ENCODE measurements at regions not wholly inside any gene's neighbourhood (a gene's known extent, or its start where the extent isn't known, plus 50 kb on each side); places are given as distances from the start of the nearest gene placed in this dataset.

GRCh38 chrX:9301836-9302235 is 163.0 kb upstream of the TBL1X start:
- no peaks in the 10 kb centered on the region for H3K27me3 ChIP-seq (ENCODE audit: control insufficient read depth, insufficient read depth, low read length)
- no peak overlapping the region for H3K4me3 ChIP-seq (ENCODE audit: low read depth, low read length)
- no peak for TF ChIP-seq CTCF (IDR thresholded peaks at IDR 0.05; ENCODE audit: insufficient read depth, low read length, poor library complexity, severe bottlenecking)

GRCh38 chrX:9302381-9302780 is 162.5 kb upstream of the TBL1X start:
- no peak for DNase-seq (ENCODE audit: low read depth)
- H3K4me3 ChIP-seq (ENCODE audit: low read depth, low read length) = no peak overlapping the region
- TF ChIP-seq CTCF (IDR thresholded peaks at IDR 0.05; ENCODE audit: insufficient read depth, low read length, poor library complexity, severe bottlenecking) = no peak

More at GRCh38 chrX:9301836-9302235, 163.0 kb upstream of the TBL1X start:
- H3K36me3 ChIP-seq (ENCODE audit: control insufficient read depth, insufficient read depth, low read length) = no peaks in the 10 kb centered on the region
- DNase-seq (ENCODE audit: low read depth) = no peak

GRCh38 chrX:9308426-9308825 is 156.4 kb upstream of the TBL1X start:
- Histone ChIP-seq H3K36me3 (ENCODE audit: control insufficient read depth, insufficient read depth, low read length) (no peaks in the 10 kb centered on the region), H3K27me3 (ENCODE audit: control insufficient read depth, insufficient read depth, low read length) (no peaks in the 10 kb centered on the region)
- TF ChIP-seq CTCF (IDR thresholded peaks at IDR 0.05; ENCODE audit: insufficient read depth, low read length, poor library complexity, severe bottlenecking) = no peak

More at GRCh38 chrX:9302381-9302780, 162.5 kb upstream of the TBL1X start:
- H3K27me3 ChIP-seq (ENCODE audit: control insufficient read depth, insufficient read depth, low read length) = no peaks in the 10 kb centered on the region
- no peaks in the 10 kb centered on the region for H3K36me3 ChIP-seq (ENCODE audit: control insufficient read depth, insufficient read depth, low read length)

GRCh38 chrX:9310616-9311015 is 154.2 kb upstream of the TBL1X start:
- no peak overlapping the region for H3K4me3 ChIP-seq (ENCODE audit: low read depth, low read length)
- DNase-seq (ENCODE audit: low read depth) = no peak
- H3K27me3 ChIP-seq (ENCODE audit: control insufficient read depth, insufficient read depth, low read length) = no peaks in the 10 kb centered on the region
- TF ChIP-seq CTCF (IDR thresholded peaks at IDR 0.05; ENCODE audit: insufficient read depth, low read length, poor library complexity, severe bottlenecking) = no peak
- no peaks in the 10 kb centered on the region for H3K36me3 ChIP-seq (ENCODE audit: control insufficient read depth, insufficient read depth, low read length)

More at GRCh38 chrX:9308426-9308825, 156.4 kb upstream of the TBL1X start:
- DNase-seq (ENCODE audit: low read depth) = no peak
- no peak overlapping the region for H3K4me3 ChIP-seq (ENCODE audit: low read depth, low read length)

GRCh38 chrX:9311421-9312160 is 153.3 kb upstream of the TBL1X start:
- no peak for DNase-seq (ENCODE audit: low read depth)
- Histone ChIP-seq H3K27me3 (ENCODE audit: control insufficient read depth, insufficient read depth, low read length) (no peaks in the 10 kb centered on the region), H3K4me3 (ENCODE audit: low read depth, low read length) (no peak overlapping the region), H3K36me3 (ENCODE audit: control insufficient read depth, insufficient read depth, low read length) (no peaks in the 10 kb centered on the region)
- no peak for TF ChIP-seq CTCF (IDR thresholded peaks at IDR 0.05; ENCODE audit: insufficient read depth, low read length, poor library complexity, severe bottlenecking)
